ENCODE measurements at regions not wholly inside any gene's neighbourhood (a gene's known extent, or its start where the extent isn't known, plus 50 kb on each side); places are given as distances from the start of the nearest gene placed in this dataset.

DNA sequence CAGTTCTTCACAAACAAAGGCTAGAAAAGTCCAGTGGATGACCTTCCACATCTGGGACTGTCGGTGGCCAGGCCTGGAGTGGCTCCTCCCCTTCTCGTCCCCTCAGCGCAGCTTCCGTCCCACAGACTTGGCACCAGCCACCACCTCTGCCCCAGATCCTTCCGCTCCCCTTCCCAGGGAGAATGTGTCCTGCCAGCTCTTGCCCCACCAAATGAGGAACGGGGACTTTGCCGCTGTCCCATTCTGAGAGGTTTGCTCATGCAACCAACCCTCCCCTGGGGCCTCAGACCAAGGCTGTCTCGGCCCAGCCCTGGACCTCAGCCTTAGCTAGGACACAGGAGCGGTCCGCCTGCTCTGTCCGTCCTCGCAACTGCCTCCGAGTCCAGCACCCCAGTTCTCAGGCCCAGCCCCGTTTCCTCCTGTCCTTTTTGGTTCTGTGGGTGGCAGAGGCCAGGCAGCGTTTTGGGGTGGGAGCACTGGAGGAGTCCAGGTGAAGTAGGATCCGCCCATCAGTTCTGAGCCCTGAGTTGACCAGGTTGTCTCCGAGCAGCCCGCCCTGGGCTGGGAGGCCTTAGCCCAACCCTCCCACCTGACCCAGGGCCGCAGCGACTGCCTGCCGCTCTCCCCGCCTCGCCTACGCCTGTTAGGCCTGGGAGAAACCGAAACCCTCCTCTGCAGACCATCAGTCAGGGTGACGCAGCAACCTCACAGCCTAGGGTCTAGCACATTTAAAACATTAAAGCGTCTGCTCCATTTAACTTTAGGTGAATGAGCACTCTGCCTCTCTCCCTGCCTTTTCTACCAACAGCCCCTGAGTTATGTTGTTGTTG lies 284.3 kb downstream of the FOXO1 start:
- TF ChIP-seq EZH2 (IDR thresholded peaks at IDR 0.05; ENCODE audit: low read length), result no peak
- TF ChIP-seq, protein P1, sequence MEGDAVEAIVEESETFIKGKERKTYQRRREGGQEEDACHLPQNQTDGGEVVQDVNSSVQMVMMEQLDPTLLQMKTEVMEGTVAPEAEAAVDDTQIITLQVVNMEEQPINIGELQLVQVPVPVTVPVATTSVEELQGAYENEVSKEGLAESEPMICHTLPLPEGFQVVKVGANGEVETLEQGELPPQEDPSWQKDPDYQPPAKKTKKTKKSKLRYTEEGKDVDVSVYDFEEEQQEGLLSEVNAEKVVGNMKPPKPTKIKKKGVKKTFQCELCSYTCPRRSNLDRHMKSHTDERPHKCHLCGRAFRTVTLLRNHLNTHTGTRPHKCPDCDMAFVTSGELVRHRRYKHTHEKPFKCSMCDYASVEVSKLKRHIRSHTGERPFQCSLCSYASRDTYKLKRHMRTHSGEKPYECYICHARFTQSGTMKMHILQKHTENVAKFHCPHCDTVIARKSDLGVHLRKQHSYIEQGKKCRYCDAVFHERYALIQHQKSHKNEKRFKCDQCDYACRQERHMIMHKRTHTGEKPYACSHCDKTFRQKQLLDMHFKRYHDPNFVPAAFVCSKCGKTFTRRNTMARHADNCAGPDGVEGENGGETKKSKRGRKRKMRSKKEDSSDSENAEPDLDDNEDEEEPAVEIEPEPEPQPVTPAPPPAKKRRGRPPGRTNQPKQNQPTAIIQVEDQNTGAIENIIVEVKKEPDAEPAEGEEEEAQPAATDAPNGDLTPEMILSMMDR (optimal IDR thresholded peaks at IDR 0.05 in 1 of 3, IDR thresholded peaks at IDR 0.05 in 1 of 3, conservative IDR thresholded peaks at IDR 0.05 in 1 of 3; ENCODE audit: extremely low read depth in 1 of 3, insufficient read depth in 2 of 3, low read length in 3 of 3), result no peak

Measured in keratinocyte (primary cell).